ENCODE measurements at regions not wholly inside any gene's neighbourhood (a gene's known extent, or its start where the extent isn't known, plus 50 kb on each side); places are given as distances from the start of the nearest gene placed in this dataset.

- no peak overlapping the region for H3K4me3 ChIP-seq (ENCODE audit: low read depth, low read length)
- ChIA-PET POLR2A (no interaction called here), CTCF (interaction anchor here (0.6 kb wide), 1 partner anchor 356 kb away, joined by 3 read pairs; no protein-coding TSS in a partner anchor)
- no peaks in the 10 kb centered on the region for H3K36me3 ChIP-seq (ENCODE audit: control insufficient read depth in 2 of 2, insufficient read depth in 1 of 2, low read length in 2 of 2)
- TF ChIP-seq PRDM2 (tag by site-specific recombination; IDR thresholded peaks at IDR 0.05; ENCODE audit: borderline replicate concordance), result no peak
- TF ChIP-seq ZBTB17 (tag by site-specific recombination; IDR thresholded peaks at IDR 0.05), result no peak
- TF ChIP-seq ZFP41 (tag by site-specific recombination; IDR thresholded peaks at IDR 0.05; ENCODE audit: borderline replicate concordance), result no peak
- TF ChIP-seq SP7 (tag by site-specific recombination; IDR thresholded peaks at IDR 0.05), result no peak
- TF ChIP-seq ZNF837 (tag by site-specific recombination; IDR thresholded peaks at IDR 0.05), result no peak
- TF ChIP-seq KLF8 (tag by site-specific recombination; IDR thresholded peaks at IDR 0.05), result no peak
- no peak for TF ChIP-seq TSHZ1 (tag by site-specific recombination; IDR thresholded peaks at IDR 0.05; ENCODE audit: borderline replicate concordance)
- no peak for TF ChIP-seq ZNF23 (tag by site-specific recombination; IDR thresholded peaks at IDR 0.05; ENCODE audit: borderline replicate concordance)
- TF ChIP-seq BCL11A (tag by site-specific recombination; IDR thresholded peaks at IDR 0.05; ENCODE audit: low read depth), result no peak
- TF ChIP-seq WT1 (tag by site-specific recombination; IDR thresholded peaks at IDR 0.05), result no peak
- TF ChIP-seq ZNF658 (tag by site-specific recombination; IDR thresholded peaks at IDR 0.05), result no peak
- TF ChIP-seq ZNF202 (tag by site-specific recombination; IDR thresholded peaks at IDR 0.05; ENCODE audit: borderline replicate concordance), result no peak
- no peak for TF ChIP-seq GFI1B (tag by site-specific recombination; IDR thresholded peaks at IDR 0.05)
- no peak for TF ChIP-seq ZNF404 (tag by site-specific recombination; IDR thresholded peaks at IDR 0.05)
- no peak for TF ChIP-seq ZNF488 (tag by site-specific recombination; IDR thresholded peaks at IDR 0.05)
- no peak for TF ChIP-seq ZSCAN18 (tag by site-specific recombination; IDR thresholded peaks at IDR 0.05)
- no peak for TF ChIP-seq ZNF433 (tag by site-specific recombination; IDR thresholded peaks at IDR 0.05; ENCODE audit: low read depth)
- H3K4me1 ChIP-seq (ENCODE audit: control insufficient read depth, insufficient read depth, low read length), result peaks cover 6% of the 10 kb centered on the region
- H3K27ac ChIP-seq (ENCODE audit: extremely low read depth, low read depth, low read length), result no peak overlapping the region
- no peaks in the 10 kb centered on the region for H3K9me3 ChIP-seq (ENCODE audit: control insufficient read depth, insufficient read depth, low read depth, low read length)
Observed at GRCh38 chr9:88799541-88800328, 191.5 kb upstream of the S1PR3 start.
